ENCODE measurements at regions not wholly inside any gene's neighbourhood (a gene's known extent, or its start where the extent isn't known, plus 50 kb on each side); places are given as distances from the start of the nearest gene placed in this dataset.
"Not testable (repeated sequence)": the region's sequence is repeated elsewhere in the genome, so short reads cannot be mapped to it uniquely, and the experiment has no call there.

- TF ChIP-seq POLR2A, CTCF (IDR thresholded peaks at IDR 0.05): not testable (repeated sequence)
These were observed 1017.1 kb upstream of the FLRT2 start for GRCh38 chr14:84512823-84513222.
